ENCODE measurements at regions not wholly inside any gene's neighbourhood (a gene's known extent, or its start where the extent isn't known, plus 50 kb on each side); places are given as distances from the start of the nearest gene placed in this dataset.

GRCh38 chr7:41769162-41769561 lies 66.3 kb upstream of the INHBA start:
- no peaks in the 10 kb centered on the region for H3K27me3 ChIP-seq (replicated peaks in 1 of 7)
- H3K4me3 ChIP-seq, result no peak overlapping the region
- no peaks in the 10 kb centered on the region for H3K9me3 ChIP-seq
- TF ChIP-seq CTCF (IDR thresholded peaks at IDR 0.05 in 8 of 11, conservative IDR thresholded peaks at IDR 0.05 in 3 of 11) (no peak), POLR2A (IDR thresholded peaks at IDR 0.05) (no peak), POLR2AphosphoS5 (IDR thresholded peaks at IDR 0.05) (no peak)
- H3K27ac ChIP-seq, result no peak overlapping the region
- no peaks in the 10 kb centered on the region for H3K4me1 ChIP-seq
- 67 to 77% (median 73%) methylated on average over 4 of the region's 4 CpGs for WGBS, 5 donors
- no peaks in the 10 kb centered on the region for H3K36me3 ChIP-seq
- intact Hi-C loops (cut with DNase I; ENCODE audit: low total_unique reads), result no loop called here
- DNase-seq, result no peak

- intact Hi-C loops (cut with DNase I; ENCODE audit: low total_unique reads), result no loop called here
- no peaks in the 10 kb centered on the region for H3K36me3 ChIP-seq
- TF ChIP-seq POLR2A (IDR thresholded peaks at IDR 0.05) (no peak), POLR2AphosphoS5 (IDR thresholded peaks at IDR 0.05) (no peak), CTCF (IDR thresholded peaks at IDR 0.05 in 8 of 11, conservative IDR thresholded peaks at IDR 0.05 in 3 of 11) (no peak)
- H3K27me3 ChIP-seq (replicated peaks in 1 of 7), result no peaks in the 10 kb centered on the region
- H3K4me3 ChIP-seq, result no peak overlapping the region
- 85 to 96% (median 88%) methylated on average over 4 of the region's 4 CpGs for WGBS, 5 donors
- H3K4me1 ChIP-seq, result no peaks in the 10 kb centered on the region
- H3K9me3 ChIP-seq, result no peaks in the 10 kb centered on the region
- no peak overlapping the region for H3K27ac ChIP-seq
- DNase-seq, result no peak
Observed at GRCh38 chr7:41763626-41764025, 60.7 kb upstream of the INHBA start.

- DNase-seq, result no peak
- intact Hi-C loops (cut with DNase I; ENCODE audit: low total_unique reads), result no loop called here
- no peak overlapping the region for H3K27ac ChIP-seq
- no peaks in the 10 kb centered on the region for H3K27me3 ChIP-seq (replicated peaks in 1 of 7)
- TF ChIP-seq POLR2A (IDR thresholded peaks at IDR 0.05) (no peak), POLR2AphosphoS5 (IDR thresholded peaks at IDR 0.05) (no peak), CTCF (IDR thresholded peaks at IDR 0.05 in 8 of 11, conservative IDR thresholded peaks at IDR 0.05 in 3 of 11) (no peak)
- H3K4me3 ChIP-seq, result no peak overlapping the region
- H3K4me1 ChIP-seq, result no peaks in the 10 kb centered on the region
- no peaks in the 10 kb centered on the region for H3K36me3 ChIP-seq
- H3K9me3 ChIP-seq, result peaks cover 0 to 5% (median under 1%) of the 10 kb centered on the region in 8 donors
Observed at GRCh38 chr7:41762641-41763040, 59.8 kb upstream of the INHBA start.

GRCh38 chr7:41760293-41760692 lies 57.4 kb upstream of the INHBA start:
- Histone ChIP-seq H3K4me3 (no peak overlapping the region), H3K27ac (no peak overlapping the region), H3K4me1 (no peaks in the 10 kb centered on the region), H3K9me3 (peaks cover 3 to 29% (median 21%) of the 10 kb centered on the region in 8 donors), H3K36me3 (no peaks in the 10 kb centered on the region), H3K27me3 (replicated peaks in 1 of 7) (no peaks in the 10 kb centered on the region)
- intact Hi-C loops (cut with DNase I; ENCODE audit: low total_unique reads), result no loop called here
- no peak for DNase-seq
- WGBS, 5 donors, result 83 to 97% (median 90%) methylated on average over 1 of the region's 1 CpG
- TF ChIP-seq CTCF (IDR thresholded peaks at IDR 0.05 in 8 of 11, conservative IDR thresholded peaks at IDR 0.05 in 3 of 11), result no peak
- no peak for TF ChIP-seq POLR2AphosphoS5 (IDR thresholded peaks at IDR 0.05)
- TF ChIP-seq POLR2A (IDR thresholded peaks at IDR 0.05), result no peak

Measured in spleen (tissue), 11 donors.